Adrenal gland (tissue), 5 donors: ENCODE measurements at regions not wholly inside any gene's neighbourhood (a gene's known extent, or its start where the extent isn't known, plus 50 kb on each side); places are given as distances from the start of the nearest gene placed in this dataset.

Experiments
- CTCF ChIP-seq, 6 experiments: fragments of 450-650 bp in 4 of 6; fragments of 200-600 bp in 2 of 6; sonication (generic) in 1 of 6; IDR thresholded peaks; 1 replicate in 5 of 6; 2 replicates in 1 of 6; pipeline versions ENCODE4 v1.5.1 to v1.8.0; 2016 to 2021; ENCODE audit warnings: antibody characterized with exemption in 6 of 6, mild to moderate bottlenecking in 2 of 6, moderate library complexity in 1 of 6
- POLR2A ChIP-seq, 2 donors: fragments of 450-650 bp; IDR thresholded peaks; one replicate each; pipeline ENCODE4 v1.6.1; 2017; ENCODE audit warnings: antibody characterized with exemption in 2 of 2, mild to moderate bottlenecking in 2 of 2, moderate library complexity in 1 of 2
- donor health status: DM: no; HTN: no; CAD: no.

- TF ChIP-seq CTCF (IDR thresholded peaks at IDR 0.05), result no peak
- TF ChIP-seq POLR2A (IDR thresholded peaks at IDR 0.05), result no peak
Observed at GRCh38 chr18:2468051-2468450, 103.3 kb downstream of the METTL4 start.
